ENCODE measurements at regions not wholly inside any gene's neighbourhood (a gene's known extent, or its start where the extent isn't known, plus 50 kb on each side); places are given as distances from the start of the nearest gene placed in this dataset.

DNA sequence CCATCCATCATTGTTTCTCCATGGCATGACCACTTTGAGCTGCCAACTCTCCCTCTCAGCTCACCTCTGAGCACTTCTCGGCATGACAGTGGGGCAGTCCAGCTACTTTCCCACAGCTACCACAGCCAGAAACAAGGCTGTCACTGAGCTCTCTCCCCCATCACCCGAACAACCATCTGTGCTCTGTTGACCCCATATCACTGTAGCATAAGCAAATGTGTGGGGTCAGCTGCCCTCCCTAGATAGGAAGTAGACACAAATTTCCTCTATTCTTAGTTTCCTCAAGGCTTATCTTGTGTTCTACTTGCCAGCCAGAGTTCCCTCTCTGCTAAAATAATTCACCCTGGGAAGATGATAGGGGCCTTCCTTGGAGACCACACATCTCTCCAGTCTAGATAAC is 82.6 kb upstream of the FUT8 start:
- no peak for DNase-seq

DNA sequence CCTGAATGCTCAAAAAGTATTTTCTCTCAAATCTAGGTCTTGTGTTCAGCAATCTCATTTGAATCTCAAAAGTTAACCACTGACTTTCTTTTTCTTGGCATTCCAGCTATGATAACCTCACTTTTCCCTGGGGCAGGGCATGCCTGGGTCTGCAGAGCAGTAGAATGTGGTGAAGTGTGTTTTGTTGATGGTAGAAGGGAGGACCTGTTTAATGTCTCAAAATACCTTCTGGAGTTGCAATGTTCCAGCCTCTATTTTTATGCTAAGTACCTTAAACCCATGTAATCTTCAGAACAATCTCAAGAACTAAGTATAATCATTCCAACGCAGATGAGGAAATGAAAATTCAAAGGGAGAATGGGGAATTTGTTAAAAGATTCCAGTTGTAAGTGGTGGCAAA is 82.1 kb upstream of the FUT8 start:
- no peak for DNase-seq

DNA sequence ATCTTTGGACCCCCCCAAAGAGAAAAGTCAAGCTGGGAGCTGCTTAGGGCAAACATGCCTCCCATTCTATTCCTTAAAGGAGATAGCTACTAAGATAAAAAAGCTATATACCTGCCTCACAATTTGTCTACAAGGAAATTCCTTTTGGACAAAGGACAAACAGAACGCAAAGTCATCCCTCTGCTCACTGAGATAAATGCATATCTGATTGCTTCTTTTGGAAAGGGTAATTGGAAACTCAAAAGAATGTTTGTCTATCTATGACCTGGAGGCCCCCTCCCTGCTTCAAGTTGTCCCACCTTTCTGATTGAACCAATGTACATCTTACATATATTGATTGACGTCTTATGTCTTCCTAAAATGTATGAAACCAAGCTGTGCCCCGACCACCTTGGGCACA is 80.9 kb upstream of the FUT8 start:
- no peak for DNase-seq

DNA sequence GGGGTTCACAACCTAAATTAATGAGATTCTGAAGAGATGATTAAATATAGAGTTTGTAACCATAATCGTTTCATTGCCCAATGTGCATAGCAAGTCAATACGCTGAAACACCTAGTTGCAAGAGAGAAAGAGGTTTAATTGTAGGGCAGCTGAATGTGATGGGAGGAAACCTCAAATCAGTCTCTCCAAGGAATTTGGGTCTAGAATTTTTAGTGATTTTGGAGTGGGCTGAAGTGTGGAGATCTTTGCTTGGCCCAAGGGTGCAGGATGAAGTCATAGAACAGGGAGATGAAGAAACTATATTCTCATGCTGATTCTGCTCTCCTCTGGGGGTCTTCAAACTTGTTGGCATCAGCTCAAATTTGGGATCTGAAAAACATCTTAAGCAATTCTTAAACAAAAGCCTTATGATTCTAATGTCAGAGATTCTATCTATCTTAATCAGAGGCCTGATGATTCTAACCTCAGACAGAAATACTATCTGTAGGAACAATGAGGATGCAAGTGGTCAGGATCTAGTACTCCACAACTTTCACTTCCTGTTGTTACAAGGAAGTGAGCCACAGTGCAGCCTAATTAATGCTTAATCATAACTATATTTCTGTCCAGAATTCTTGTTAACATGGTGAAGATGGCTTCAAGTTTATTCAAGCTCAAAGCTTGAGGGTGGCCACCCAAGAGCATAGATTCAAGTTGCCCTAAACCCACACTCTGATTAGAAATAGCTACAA is 80.2 kb upstream of the FUT8 start:
- DNase-seq, result peak; percentile 90

DNA sequence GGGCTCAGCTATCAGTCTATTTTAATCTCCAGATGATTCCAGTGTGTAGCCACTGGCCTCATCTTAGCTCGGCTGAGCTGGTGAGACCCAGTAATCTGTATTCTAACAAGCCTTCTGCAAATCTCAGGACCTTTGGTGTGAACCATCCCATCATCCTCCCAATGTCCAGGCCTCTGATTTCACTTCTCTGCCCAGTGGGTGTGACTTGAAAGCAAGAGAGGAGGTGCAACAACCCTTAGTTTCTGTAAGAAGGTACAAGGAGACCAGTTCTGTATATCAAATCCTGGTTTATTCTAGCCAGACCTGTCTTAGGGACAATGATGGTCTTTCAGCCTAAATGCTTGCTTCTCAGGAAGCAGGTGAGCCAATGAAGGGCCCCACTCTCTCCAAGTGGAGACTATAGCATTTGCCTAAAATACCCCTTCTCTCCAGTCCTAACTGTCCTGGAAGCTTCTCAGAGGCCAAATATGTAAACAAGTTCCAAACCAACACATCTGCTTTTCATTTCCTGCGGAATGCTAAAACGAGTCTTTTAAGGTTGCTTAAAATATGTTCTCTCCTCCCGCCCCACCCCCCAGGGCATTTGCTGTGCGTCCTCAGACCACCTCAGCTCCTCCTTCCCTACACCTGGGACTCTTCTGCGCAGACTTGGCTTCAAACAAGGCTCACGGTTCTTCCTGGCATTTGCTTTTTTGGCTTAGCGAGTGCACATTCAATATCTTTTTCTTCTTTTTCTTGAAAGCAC is 78.4 kb upstream of the FUT8 start:
- no peak for DNase-seq

DNA sequence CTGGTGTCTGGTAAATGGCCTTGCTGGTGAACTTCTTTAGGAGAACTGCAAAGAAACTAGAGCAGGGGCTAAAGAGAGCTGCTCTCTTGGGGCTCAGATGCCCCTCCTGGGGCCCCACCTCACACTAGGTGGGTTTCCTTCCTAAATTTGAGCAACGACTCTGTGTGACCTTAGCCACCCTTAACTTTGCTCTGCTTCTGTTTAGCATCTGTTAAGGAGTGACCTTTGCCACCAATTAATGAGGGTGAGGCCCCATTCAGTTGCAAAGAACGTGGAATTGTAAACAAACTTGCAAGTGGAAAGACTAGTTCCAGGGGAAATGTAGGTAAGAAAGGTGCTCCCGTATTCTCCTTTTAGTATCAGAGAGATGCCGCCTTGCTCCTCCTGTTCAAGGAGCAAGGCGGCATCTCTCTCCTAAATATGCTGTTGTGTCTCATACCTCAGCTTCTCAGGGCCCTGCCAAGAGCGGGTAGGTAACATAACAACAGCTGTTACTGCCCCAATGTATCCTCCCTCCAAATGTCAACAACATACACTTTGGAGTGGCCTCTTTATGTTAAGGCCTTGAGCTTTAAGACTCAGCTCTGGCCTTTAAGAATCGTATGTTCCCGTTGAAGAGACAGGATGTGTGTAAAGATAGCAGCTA is 77.6 kb upstream of the FUT8 start:
- DNase-seq, result no peak

DNA sequence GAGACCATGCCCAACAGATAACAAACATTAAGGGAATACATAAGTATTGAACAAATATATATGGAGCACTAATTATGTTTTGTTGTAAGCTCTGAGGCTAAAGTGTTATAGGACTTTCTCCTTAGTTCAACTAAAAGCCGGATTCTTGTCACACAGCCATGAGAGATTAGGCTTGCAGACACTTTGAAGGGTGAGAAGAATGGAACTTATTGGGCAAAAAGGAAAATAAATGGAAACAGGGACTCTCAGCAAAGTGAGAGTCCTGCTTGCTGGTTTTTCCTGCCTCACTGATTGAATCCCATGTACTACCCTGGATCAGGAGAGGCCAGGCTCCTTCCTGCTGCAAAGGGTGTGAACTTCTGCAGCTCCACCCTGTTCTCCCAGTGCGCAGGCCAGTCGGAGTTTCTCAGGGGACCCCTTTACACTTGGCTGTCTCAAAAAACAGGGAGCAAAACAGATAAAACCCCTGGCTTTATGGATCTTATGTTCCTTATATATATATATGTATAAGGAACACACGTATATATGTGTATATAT is 77.1 kb upstream of the FUT8 start:
- DNase-seq, result no peak

DNA sequence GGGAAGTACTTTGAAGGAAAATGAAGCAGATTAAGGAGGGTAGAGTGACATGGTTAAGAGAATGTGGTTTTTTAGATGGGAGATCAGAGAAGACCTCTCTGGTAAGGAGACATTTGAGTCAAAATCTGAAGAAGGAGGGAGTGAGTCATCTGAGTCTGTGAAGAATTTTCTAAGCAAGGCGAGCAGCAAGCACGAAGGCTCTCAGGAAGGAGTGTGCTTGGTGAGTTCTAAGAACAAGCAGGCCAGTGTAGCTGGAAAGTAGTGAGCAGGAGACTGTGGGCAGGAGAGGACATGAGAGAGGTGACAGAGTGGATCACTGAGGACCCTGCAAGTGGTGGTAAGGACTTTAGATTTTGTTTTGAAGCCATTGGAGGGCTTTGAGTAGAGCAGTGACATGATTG is 76.3 kb upstream of the FUT8 start:
- DNase-seq, result no peak

DNA sequence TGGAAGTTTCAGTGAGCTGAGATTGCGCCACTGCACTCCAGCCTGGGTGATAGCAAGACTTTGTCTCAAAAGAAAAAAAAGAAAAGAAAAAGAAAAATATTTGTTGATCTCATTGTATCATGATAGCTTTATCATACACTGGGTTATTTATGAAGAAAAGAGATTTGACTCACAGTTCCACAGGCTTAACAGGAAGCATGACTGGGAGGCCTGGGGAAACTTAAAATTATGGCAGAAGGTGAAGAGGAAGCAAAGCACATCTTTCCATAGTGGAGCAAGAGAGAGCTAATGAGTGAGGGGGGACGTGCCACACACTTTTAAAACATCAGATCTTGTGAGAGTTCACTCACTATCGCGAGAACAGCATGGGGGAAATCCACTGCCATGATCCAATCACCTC is 72.7 kb upstream of the FUT8 start:
- peak; percentile 32 for DNase-seq

DNA sequence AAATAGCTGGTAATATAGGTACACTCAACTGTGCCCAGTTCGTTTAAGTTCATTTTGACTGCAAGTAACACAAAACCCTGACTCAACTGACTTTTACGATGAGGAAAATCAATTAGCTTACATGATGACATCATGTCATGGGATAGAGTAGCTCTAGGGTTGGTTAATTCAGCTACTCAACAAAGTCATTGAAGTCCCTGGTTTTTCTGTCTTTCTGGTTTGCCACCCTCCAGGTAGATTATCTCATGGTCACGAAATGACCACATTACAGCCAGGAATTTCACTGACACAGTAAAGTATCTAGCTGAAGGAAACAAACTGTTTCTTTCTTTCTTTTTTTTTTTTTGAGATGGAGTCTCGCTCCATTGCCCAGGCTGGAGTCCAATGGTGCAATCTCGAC is 68.5 kb upstream of the FUT8 start:
- DNase-seq, result no peak

DNA sequence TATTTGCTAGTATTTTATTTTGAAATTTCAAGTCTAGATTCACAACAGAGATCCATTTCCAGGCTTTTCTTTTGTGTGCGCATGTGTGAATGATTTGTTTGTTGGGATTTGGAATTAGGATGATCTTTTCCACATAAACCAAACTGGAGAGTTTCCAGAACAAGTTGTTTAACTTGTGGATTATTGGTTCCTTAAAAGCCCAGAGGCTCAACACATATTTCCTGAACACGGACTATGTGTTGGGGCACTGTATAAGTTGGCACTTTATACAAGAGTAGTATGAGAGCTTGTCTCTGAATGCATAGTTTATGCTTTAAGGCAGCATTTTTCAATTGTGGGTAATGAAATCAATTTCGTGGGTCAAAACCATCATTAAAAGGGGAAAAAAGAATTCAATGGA is 67.3 kb upstream of the FUT8 start:
- DNase-seq, result no peak

DNA sequence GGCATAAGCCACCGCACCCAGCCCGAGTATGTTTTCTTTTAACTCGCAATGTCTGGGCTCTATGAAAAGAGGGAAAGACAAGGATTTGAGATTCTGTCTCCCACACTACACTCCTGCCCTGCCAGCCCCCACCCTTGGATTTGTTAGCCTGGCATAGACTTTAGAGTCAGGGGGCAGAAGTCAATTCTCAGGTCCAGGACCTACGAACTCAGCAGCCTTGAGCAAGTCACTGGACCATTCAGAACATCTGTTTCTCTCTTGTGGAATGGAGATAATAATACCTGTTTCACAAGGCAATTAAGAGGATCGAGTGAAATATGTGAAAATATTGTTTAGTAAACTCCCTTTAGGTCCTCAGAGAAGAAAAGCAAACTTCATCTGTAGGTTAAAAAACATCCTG is 66.1 kb upstream of the FUT8 start:
- no peak for DNase-seq

DNA sequence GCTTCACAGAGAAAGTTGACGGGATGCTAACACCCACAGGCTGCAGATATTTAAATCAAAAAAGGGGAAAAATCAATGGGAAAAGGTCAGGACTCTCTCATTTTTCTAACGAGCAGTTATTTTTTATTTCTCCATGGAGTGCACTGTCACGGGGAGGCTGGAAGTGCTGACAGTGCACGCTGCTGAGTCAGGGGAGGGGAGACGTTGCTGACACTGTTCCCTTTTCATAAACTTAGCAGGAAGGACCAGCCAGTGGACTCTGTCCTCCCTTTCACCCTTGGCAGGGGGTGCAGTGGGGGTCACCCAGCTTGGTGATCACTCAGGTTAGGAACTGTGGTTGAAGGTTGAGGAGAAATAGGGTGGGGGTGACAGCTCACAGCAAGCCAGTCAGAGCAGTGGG is 65.6 kb upstream of the FUT8 start:
- DNase-seq, result peak; percentile 60

DNA sequence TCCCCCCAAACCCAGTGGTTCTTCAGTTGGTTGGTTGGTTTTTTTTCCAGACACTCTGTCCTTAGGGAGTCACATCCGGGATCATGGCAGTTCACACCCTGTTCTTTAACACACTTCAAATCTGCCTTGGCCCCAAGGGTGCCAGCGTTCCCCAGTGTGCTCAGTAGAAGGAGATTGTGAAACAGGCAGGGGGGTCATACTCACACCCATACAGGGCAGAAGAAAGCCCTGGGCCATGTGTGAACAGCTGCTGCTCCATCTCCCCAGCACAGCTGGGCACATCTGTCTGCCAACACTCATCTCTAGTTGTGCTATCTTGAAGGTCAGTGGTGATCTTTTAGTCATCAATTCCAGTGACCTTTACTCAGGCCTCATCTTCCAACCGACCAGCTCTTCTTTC is 64.4 kb upstream of the FUT8 start:
- no peak for DNase-seq

DNA sequence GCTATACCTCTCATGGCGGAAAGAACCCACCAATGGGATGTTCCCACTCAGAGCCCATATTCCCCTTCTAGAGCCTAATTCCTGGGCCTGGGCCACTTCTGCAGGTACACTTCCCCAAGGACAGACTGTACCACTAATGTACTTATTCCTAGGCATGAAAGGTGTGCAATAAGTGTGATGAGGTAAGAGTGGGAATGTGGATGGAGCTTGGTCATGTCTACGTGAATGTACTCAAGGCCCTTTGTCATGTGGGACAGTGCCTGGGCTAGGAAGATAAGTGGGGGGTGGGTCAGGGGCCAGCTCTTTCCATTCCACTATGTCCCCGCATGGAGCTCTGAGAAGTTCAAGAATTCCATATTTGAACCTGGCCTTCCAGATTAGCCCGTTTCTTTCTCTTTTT is 63.4 kb upstream of the FUT8 start:
- no peak for DNase-seq

DNA sequence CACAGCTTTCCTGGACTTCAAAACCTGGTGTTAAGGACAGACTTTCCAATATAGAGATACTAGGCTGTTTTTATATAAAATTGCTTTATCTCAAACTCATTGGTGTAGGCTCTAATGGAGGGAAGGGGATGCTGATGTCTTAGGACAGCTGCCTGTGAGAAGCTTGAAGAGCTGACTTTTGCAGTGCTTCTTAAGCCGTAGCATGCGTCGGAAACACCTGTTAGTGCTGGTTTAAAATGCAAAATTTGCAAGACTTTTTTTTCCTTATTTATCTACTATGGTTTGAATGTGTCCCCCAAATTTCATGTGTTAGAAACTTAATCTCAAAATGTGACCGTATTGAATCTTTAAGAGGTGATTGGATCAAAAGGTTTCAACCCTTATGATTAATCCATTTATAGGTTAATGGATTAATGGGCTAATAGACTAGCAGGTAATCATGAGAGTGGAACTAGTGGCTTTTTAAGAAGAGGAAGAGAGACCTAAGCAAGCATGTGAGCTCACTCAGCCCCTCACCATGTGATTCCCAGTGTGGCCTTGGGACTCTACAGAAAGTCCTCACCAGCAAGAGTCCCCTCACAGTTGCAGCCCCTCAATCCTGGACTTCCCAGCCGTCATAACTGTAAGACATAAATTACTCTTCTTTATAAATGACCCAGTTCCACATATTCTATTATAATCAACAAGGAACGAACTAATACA is 60.9 kb upstream of the FUT8 start:
- peak; percentile 18 for DNase-seq

DNA sequence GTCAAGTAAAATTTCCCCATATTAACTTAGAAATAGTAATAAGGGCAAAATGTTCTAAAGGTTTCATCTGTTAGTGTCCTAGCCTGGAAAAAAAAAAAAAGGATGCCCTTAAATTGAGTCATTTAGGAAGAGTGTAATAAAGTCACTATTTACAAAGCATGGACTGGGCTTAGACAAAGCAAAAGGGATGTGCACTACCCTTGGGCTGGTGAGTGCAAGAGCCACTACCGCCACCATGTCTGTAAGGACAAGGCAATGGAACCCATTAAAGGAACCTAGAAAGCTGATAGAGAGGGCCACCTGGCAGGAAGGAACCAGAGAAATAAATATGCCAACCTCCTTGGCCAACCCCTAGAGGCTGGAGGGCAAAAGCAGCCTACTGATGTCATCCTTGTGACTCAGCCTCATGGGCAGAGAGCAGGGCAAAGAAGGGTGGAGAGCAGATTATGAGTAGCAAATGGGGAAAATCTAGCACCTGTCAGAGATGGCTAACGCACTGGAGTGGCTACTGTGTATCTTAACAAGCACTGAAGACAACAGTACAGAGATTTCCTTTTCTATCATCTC is 59.5 kb upstream of the FUT8 start:
- DNase-seq, result peak; percentile 49

DNA sequence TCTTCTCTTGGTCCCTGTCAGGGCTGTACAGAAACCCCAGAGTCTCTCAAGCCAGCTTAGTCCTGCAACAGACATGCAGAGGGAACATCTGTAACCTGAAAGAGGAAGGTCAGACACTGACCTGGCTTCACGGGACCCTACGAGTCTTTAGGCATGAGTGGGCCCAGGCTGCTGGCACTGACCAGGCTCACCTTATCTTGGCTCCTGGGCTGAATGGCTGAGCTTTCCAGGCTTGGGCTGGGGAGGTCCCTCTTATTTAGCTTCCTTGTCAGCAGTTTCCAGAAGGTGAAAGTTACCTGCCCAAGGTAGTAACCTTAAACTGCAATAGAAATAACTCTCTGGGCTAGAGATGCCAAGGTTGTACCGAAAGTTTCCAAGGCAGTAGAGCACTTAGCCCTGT is 58.4 kb upstream of the FUT8 start:
- DNase-seq, result no peak

DNA sequence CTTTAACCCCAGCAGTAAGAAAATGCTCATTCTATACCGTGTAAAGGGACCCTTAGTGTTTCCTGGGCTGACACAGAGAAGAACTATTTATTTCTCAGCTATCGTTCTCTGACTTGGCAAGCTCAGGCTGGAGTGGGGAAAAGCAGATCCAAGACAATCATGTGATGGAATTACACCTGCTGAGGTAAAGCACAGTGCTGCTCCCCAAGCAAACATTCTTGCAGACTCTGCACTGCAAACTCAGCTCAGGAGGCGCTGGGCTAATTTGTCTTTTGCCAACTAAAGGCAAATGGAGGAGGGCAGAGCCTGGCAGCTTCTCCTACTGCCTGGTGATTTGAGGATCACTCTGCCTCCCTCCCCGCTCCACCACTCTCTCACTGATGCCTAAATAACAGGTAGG is 57.8 kb upstream of the FUT8 start:
- DNase-seq, result no peak

DNA sequence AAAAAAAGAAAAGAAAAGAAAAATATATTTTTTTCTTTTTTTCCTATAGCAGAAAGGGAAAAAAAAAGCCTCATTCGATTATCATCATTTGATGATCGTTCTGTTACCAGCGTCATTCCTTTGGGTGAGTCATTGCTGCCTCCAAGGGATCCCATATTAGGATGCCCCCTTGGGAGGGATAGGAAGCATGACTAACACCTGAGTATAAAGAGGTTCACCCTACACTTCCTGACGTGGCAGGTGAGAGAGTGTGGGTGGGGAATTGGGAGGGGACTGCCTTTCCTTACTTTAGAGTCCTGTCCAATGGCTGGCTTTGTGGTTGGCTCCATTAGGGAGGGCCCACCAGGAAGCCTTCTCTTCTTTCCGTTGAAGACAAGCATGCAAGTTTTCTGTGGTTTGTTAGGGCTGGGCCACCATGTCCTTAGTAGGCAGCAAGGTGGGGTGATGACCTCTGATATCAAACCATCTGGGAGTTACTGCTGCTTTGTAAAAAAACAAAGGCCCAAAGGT is 56.1 kb upstream of the FUT8 start:
- DNase-seq, result no peak

DNA sequence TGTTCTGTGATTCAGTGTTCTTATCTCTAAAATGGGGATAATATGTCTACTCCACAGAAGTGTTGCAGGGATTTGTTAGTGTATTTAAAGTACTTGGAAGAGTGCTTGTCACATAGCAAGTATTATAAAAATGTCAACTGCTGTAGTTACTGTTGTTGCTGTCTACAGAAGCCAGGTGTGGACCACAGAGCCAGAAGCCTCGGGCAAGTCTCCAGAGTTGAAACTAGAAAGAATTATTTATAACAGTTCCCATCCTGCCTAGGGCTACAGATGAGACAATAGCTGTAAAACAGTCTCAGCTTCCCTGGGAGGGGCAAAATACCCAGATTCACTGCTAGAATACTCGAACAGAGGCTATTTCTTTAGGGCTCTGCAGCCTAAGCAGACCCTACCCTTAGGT is 55.4 kb upstream of the FUT8 start:
- DNase-seq, result no peak

DNA sequence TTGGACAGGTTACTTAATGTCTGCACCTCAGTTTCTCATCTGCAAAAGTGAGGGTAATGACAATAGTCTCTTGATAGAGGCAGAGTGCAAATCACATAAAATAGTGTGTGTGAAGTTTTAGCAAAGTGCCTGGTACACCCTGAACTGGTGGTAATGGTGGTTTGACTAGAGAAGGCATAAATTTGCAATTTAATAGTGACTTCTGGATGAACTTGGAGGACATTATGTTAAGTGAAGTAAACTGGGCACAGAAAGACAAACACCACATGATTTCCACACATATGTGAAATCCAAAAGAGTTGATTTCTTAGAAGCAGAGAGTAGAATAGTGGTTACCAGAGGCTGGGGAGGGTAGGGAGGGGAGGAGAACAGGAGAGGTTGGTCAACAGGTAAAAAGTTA is 54.8 kb upstream of the FUT8 start:
- no peak for DNase-seq

DNA sequence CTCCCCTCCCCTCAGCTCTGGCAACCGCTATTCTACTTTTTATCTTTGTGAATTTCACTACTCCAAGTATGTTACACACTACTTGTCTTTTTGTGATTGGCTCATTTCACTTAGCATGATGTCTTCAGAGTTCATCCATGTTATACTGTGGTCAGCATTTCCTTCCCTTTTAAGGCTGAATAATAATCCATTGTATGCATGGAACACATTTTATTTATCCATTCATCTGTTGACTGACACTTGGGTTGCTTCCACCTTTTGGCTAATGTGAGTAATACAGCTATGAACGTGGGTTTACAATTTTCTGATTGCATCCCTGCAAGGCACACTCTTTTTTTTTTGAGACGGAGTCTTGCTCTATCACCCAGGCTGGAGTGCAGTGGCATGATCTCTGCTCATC is 53.0 kb upstream of the FUT8 start:
- DNase-seq, result peak; percentile 43

Data from inflammatory macrophage treated with lipopolysaccharide for 4 hours (primary cell).